ENCODE measurements at regions not wholly inside any gene's neighbourhood (a gene's known extent, or its start where the extent isn't known, plus 50 kb on each side); places are given as distances from the start of the nearest gene placed in this dataset.

DNA sequence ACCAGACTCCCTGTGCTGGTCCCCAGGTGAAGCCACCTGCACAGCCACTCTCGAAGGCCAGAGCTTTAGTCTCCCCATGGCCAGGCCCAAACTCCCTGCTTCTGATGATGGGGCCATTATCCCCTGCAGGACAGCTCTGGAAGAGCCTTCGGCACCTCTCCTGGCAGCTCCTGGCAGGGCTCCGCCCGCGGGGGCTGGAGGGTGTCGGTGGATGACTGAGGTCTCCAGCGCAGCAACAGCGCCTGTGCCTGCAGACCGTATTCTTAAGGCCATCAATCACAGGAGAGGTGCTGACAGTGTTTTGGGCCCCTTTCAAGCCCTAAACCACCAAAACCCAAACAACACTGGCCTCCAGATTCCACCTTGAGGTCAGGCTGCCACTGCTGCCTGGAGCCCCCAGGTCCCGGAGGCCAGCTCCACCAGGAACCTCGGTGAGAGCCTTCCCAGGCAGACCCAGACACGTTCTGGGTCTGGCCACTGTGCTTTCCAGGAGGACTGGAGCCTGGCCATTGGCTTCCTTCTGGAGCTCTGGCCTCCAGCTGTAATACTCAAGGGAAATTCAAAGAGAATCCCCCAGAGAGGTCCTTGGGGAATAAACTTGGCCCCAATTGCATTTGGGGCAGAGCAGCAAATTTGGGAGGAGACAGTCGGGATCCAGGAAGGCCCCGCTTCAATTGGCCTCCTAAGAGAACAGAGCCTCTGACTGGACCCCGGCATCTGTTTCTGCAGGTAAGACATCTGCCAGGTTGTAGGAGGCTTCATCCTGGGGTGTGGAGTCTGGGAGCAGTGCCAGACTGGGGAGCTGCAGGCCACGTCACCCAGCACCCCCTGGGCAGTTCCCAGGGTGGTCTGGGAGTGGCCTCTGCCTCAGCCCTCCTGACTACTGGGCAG lies 210.6 kb upstream of the RTL1 start:
- no peak for DNase-seq (ENCODE audit: low spot score)
- in situ Hi-C loops (cut with MboI; ENCODE audit: low pct_unique_long_range_greater_than_20kb, low sequenced_read_pairs, unreplicated experiment), result no loop called here
- TF ChIP-seq, protein P1, sequence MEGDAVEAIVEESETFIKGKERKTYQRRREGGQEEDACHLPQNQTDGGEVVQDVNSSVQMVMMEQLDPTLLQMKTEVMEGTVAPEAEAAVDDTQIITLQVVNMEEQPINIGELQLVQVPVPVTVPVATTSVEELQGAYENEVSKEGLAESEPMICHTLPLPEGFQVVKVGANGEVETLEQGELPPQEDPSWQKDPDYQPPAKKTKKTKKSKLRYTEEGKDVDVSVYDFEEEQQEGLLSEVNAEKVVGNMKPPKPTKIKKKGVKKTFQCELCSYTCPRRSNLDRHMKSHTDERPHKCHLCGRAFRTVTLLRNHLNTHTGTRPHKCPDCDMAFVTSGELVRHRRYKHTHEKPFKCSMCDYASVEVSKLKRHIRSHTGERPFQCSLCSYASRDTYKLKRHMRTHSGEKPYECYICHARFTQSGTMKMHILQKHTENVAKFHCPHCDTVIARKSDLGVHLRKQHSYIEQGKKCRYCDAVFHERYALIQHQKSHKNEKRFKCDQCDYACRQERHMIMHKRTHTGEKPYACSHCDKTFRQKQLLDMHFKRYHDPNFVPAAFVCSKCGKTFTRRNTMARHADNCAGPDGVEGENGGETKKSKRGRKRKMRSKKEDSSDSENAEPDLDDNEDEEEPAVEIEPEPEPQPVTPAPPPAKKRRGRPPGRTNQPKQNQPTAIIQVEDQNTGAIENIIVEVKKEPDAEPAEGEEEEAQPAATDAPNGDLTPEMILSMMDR (IDR thresholded peaks at IDR 0.05; ENCODE audit: extremely low read depth, insufficient read depth, missing control alignments), result no peak

DNA sequence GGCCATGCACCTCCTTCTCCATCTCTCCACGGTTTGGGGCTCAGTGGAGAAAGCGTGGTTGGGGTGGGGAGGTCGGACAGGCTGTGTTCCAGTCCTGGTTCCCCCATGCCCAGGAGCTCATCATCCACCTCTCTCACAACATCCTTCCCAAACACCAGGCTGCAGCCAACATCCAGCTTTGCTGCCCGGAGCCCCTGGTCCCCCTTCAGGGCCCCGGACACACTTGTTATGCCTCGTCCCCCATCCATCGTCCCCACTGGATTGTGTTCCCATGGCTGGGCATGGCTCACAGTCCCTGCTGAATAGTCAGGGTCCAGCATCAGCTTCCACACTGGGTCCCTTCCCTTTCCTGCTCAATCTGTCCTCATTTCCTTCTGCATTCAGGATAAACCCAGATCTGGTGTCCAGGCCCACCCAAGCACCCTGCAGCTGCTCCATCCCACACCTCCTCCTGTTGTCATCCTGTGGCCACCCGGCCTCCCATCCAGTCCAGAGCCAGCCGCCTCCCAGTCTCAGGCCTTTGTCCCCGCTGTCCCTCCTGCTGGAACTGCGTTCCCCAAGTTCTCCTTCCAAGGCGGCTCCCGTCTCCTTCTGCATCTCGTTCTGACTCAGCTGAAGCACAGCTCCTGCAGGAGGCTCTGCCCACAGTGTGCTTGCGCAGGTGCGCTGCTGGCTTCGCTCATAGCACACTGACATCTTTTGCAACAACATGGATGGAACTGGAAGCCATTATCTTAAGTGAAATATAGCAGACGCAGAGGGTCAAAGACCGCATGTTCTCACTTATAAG lies 211.4 kb upstream of the RTL1 start:
- in situ Hi-C loops (cut with MboI; ENCODE audit: low pct_unique_long_range_greater_than_20kb, low sequenced_read_pairs, unreplicated experiment), result no loop called here
- no peak for DNase-seq (ENCODE audit: low spot score)
- TF ChIP-seq, protein P1 (IDR thresholded peaks at IDR 0.05; ENCODE audit: extremely low read depth, insufficient read depth, missing control alignments), result no peak

DNA sequence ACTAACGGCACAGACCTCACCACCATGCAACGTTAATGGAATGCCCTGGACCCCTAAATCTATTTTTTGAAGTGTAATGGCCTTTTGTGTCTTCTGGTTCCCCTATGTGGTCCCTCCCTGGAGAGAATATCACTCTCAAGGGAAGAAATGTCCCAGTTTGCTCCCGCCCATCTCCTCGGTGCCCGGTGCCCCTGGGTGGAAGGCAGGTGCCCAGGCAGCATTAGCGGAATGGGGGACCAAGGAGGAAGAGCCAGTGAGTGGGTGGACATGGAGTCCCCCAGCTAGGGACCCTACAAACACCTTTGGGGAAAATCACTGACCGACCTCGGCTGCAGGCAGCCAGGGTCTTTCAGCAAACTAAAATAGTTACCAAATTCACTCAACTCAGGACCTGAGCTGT lies 212.1 kb upstream of the RTL1 start:
- TF ChIP-seq, protein P1 (IDR thresholded peaks at IDR 0.05; ENCODE audit: extremely low read depth, insufficient read depth, missing control alignments), result no peak
- in situ Hi-C loops (cut with MboI; ENCODE audit: low pct_unique_long_range_greater_than_20kb, low sequenced_read_pairs, unreplicated experiment), result no loop called here

GRCh38 chr14:101116065-101116464 lies 212.5 kb upstream of the RTL1 start:
- no peak for DNase-seq (ENCODE audit: low spot score)
- in situ Hi-C loops (cut with MboI; ENCODE audit: low pct_unique_long_range_greater_than_20kb, low sequenced_read_pairs, unreplicated experiment), result no loop called here
- TF ChIP-seq, protein P1 (IDR thresholded peaks at IDR 0.05; ENCODE audit: extremely low read depth, insufficient read depth, missing control alignments), result no peak

More for the DNA sequence above, 212.1 kb upstream of the RTL1 start:
- DNase-seq (ENCODE audit: low spot score), result no peak

GRCh38 chr14:101116486-101117130 lies 213.1 kb upstream of the RTL1 start:
- no peak for DNase-seq (ENCODE audit: low spot score)
- TF ChIP-seq, protein P1 (IDR thresholded peaks at IDR 0.05; ENCODE audit: extremely low read depth, insufficient read depth, missing control alignments), result no peak

DNA sequence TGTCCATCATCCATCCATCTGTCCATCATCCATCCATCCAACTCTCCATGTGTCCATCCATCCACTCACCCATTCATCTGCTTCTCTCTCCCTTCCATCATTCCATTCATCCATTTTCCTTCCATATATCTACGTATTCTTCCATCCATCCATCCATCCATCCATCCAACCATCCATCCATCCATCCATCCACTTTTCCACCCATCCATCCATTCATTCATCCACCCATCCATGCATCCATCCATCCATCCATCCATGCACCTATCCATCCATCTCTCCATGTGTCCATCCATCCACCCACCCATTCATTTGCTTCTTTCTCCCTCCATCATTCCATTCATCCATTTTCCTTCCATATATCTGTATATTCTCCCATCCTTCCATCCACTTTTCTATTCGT lies 214.0 kb upstream of the RTL1 start:
- no peak for DNase-seq (ENCODE audit: low spot score)
- TF ChIP-seq, protein P1 (IDR thresholded peaks at IDR 0.05; ENCODE audit: extremely low read depth, insufficient read depth, missing control alignments), result no peak
- in situ Hi-C loops (cut with MboI; ENCODE audit: low pct_unique_long_range_greater_than_20kb, low sequenced_read_pairs, unreplicated experiment), result no loop called here

More at GRCh38 chr14:101116486-101117130, 213.1 kb upstream of the RTL1 start:
- in situ Hi-C loops (cut with MboI; ENCODE audit: low pct_unique_long_range_greater_than_20kb, low sequenced_read_pairs, unreplicated experiment), result no loop called here
